ENCODE measurements at regions not wholly inside any gene's neighbourhood (a gene's known extent, or its start where the extent isn't known, plus 50 kb on each side); places are given as distances from the start of the nearest gene placed in this dataset.

DNA sequence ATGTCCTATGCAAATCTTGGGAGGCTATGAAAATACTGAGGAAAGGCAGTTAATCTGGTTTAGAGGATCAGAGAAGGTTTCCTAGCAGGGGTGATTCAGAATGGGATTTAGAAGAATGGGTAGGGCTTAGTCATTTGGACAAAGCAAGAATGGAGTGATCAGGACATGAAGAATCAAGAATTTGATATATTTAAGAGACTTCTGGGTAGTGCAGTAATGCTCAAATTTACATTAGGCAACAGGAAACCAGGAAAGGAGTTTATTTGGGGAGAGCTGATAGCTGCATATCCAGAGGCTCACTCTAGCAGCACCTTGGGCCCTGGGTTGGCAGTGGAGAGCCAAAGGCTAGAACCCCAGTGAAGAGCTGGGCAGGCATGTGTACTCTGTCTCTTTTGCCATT, 78.9 kb upstream of the PAPPA start:
- Histone ChIP-seq H3K4me3 (no peak overlapping the region), H3K9me3 (no peaks in the 10 kb centered on the region), H3K4me1 (replicated peaks) (no peaks in the 10 kb centered on the region), H3K36me3 (no peaks in the 10 kb centered on the region), H3K27ac (no peak overlapping the region), H3K27me3 (replicated peaks; ENCODE audit: insufficient read depth) (no peaks in the 10 kb centered on the region)
- no peak for TF ChIP-seq POLR2A (IDR thresholded peaks at IDR 0.05)
- no peak for DNase-seq (ENCODE audit: low spot score)
- intact Hi-C loops (cut with DNase I) = no loop called here

- Histone ChIP-seq H3K4me3 (no peak overlapping the region), H3K27ac (no peak overlapping the region), H3K4me1 (replicated peaks) (no peaks in the 10 kb centered on the region), H3K36me3 (no peaks in the 10 kb centered on the region), H3K9me3 (no peaks in the 10 kb centered on the region), H3K27me3 (replicated peaks; ENCODE audit: insufficient read depth) (no peaks in the 10 kb centered on the region)
- intact Hi-C loops (cut with DNase I) = no loop called here
- no peak for DNase-seq (ENCODE audit: low spot score)
- WGBS = 89% methylated on average over 5 of the region's 5 CpGs
- no peak for TF ChIP-seq POLR2A (IDR thresholded peaks at IDR 0.05)
- TF ChIP-seq POLR2AphosphoS5 (IDR thresholded peaks at IDR 0.05) = no peak
- TF ChIP-seq, protein P1, sequence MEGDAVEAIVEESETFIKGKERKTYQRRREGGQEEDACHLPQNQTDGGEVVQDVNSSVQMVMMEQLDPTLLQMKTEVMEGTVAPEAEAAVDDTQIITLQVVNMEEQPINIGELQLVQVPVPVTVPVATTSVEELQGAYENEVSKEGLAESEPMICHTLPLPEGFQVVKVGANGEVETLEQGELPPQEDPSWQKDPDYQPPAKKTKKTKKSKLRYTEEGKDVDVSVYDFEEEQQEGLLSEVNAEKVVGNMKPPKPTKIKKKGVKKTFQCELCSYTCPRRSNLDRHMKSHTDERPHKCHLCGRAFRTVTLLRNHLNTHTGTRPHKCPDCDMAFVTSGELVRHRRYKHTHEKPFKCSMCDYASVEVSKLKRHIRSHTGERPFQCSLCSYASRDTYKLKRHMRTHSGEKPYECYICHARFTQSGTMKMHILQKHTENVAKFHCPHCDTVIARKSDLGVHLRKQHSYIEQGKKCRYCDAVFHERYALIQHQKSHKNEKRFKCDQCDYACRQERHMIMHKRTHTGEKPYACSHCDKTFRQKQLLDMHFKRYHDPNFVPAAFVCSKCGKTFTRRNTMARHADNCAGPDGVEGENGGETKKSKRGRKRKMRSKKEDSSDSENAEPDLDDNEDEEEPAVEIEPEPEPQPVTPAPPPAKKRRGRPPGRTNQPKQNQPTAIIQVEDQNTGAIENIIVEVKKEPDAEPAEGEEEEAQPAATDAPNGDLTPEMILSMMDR (IDR thresholded peaks at IDR 0.05) = no peak
Observed at GRCh38 chr9:116075191-116075590, 78.4 kb upstream of the PAPPA start.

- TF ChIP-seq POLR2AphosphoS5 (IDR thresholded peaks at IDR 0.05) (no peak), POLR2A (IDR thresholded peaks at IDR 0.05) (no peak)
- TF ChIP-seq, protein P1 (IDR thresholded peaks at IDR 0.05) = no peak
- no peak for DNase-seq (ENCODE audit: low spot score)
- no peak overlapping the region for H3K4me3 ChIP-seq
- H3K9me3 ChIP-seq = no peaks in the 10 kb centered on the region
- intact Hi-C loops (cut with DNase I) = no loop called here
- H3K4me1 ChIP-seq (replicated peaks) = no peaks in the 10 kb centered on the region
- no peak overlapping the region for H3K27ac ChIP-seq
- H3K27me3 ChIP-seq (replicated peaks; ENCODE audit: insufficient read depth) = no peaks in the 10 kb centered on the region
- no peaks in the 10 kb centered on the region for H3K36me3 ChIP-seq
Observed at GRCh38 chr9:116078640-116079039, 75.0 kb upstream of the PAPPA start.

- WGBS = 46% methylated on average over 5 of the region's 5 CpGs
Observed at GRCh38 chr9:116080561-116080960, 73.0 kb upstream of the PAPPA start.

GRCh38 chr9:116081435-116082115, 72.0 kb upstream of the PAPPA start:
- WGBS = 31% methylated on average over 2 of the region's 2 CpGs
- intact Hi-C loops (cut with DNase I) = no loop called here
- Histone ChIP-seq H3K9me3 (no peaks in the 10 kb centered on the region), H3K4me1 (replicated peaks) (no peaks in the 10 kb centered on the region), H3K4me3 (no peak overlapping the region), H3K27me3 (replicated peaks; ENCODE audit: insufficient read depth) (no peaks in the 10 kb centered on the region), H3K36me3 (no peaks in the 10 kb centered on the region), H3K27ac (no peak overlapping the region)
- DNase-seq (ENCODE audit: low spot score) = no peak
- TF ChIP-seq, protein P1 (IDR thresholded peaks at IDR 0.05) = no peak
- no peak for TF ChIP-seq POLR2AphosphoS5 (IDR thresholded peaks at IDR 0.05)
- no peak for TF ChIP-seq POLR2A (IDR thresholded peaks at IDR 0.05)

More at GRCh38 chr9:116080561-116080960, 73.0 kb upstream of the PAPPA start:
- H3K4me1 ChIP-seq (replicated peaks) = no peaks in the 10 kb centered on the region
- H3K36me3 ChIP-seq = no peaks in the 10 kb centered on the region
- intact Hi-C loops (cut with DNase I) = no loop called here
- H3K27ac ChIP-seq = no peak overlapping the region
- H3K27me3 ChIP-seq (replicated peaks; ENCODE audit: insufficient read depth) = no peaks in the 10 kb centered on the region
- TF ChIP-seq, protein P1 (IDR thresholded peaks at IDR 0.05) = no peak
- TF ChIP-seq POLR2AphosphoS5 (IDR thresholded peaks at IDR 0.05) (no peak), POLR2A (IDR thresholded peaks at IDR 0.05) (no peak)
- no peak for DNase-seq (ENCODE audit: low spot score)
- H3K9me3 ChIP-seq = no peaks in the 10 kb centered on the region
- H3K4me3 ChIP-seq = no peak overlapping the region

All from prostate gland (tissue), 2 donors.